ENCODE measurements at regions not wholly inside any gene's neighbourhood (a gene's known extent, or its start where the extent isn't known, plus 50 kb on each side); places are given as distances from the start of the nearest gene placed in this dataset.

- TF ChIP-seq, protein P1, sequence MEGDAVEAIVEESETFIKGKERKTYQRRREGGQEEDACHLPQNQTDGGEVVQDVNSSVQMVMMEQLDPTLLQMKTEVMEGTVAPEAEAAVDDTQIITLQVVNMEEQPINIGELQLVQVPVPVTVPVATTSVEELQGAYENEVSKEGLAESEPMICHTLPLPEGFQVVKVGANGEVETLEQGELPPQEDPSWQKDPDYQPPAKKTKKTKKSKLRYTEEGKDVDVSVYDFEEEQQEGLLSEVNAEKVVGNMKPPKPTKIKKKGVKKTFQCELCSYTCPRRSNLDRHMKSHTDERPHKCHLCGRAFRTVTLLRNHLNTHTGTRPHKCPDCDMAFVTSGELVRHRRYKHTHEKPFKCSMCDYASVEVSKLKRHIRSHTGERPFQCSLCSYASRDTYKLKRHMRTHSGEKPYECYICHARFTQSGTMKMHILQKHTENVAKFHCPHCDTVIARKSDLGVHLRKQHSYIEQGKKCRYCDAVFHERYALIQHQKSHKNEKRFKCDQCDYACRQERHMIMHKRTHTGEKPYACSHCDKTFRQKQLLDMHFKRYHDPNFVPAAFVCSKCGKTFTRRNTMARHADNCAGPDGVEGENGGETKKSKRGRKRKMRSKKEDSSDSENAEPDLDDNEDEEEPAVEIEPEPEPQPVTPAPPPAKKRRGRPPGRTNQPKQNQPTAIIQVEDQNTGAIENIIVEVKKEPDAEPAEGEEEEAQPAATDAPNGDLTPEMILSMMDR (IDR thresholded peaks at IDR 0.05; ENCODE audit: control insufficient read depth, extremely low read depth, insufficient read depth) = no peak
- H3K4me3 ChIP-seq (ENCODE audit: low read depth, low read length) = no peak overlapping the region
- no peak for DNase-seq (ENCODE audit: low read depth)
Measured at GRCh38 chr20:50265245-50265946, 74.8 kb downstream of the CEBPB start.

DNA sequence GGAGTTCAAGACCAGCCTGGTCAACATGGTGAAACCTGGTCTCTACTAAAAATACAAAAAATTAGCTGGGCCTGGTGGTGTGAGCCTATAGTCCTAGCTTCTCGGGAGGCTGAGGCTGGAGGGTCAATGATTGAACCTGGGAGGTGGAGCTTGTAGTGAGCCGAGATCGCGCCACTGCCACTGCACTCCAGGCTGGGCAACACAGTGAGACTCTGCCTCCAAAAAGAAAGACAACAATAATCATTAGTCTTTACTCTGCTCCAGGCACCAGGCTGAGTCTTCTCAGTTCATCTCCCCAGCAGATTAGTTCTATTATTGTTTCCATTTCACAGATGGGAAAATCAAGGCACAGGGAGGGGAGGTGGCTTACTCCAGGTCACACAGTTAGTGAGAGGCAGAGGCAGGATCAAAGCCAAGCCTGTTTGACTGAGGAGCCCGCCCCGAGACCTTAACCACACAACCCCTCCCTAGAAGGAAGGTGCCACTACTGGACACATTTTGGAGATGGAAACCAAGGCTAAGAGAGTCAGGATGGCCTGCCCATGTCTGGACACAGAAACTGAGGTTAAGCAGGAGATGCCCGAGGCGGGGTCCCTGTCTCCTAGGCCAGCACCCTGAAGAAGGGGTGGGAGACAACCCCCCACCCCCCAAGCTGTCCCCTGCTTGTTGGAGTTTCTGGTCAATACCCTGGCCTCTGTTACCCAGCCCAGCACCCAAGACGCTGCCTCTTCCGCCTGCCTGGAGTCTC is 75.8 kb downstream of the CEBPB start:
- DNase-seq (ENCODE audit: low read depth) = no peak
- H3K4me3 ChIP-seq (ENCODE audit: low read depth, low read length) = no peak overlapping the region
- TF ChIP-seq, protein P1 (IDR thresholded peaks at IDR 0.05; ENCODE audit: control insufficient read depth, extremely low read depth, insufficient read depth) = no peak

- TF ChIP-seq, protein P1 (IDR thresholded peaks at IDR 0.05; ENCODE audit: control insufficient read depth, extremely low read depth, insufficient read depth) = no peak
- no peak overlapping the region for H3K4me3 ChIP-seq (ENCODE audit: low read depth, low read length)
- DNase-seq (ENCODE audit: low read depth) = no peak
Measured at GRCh38 chr20:50267041-50267865, 76.6 kb downstream of the CEBPB start.

DNA sequence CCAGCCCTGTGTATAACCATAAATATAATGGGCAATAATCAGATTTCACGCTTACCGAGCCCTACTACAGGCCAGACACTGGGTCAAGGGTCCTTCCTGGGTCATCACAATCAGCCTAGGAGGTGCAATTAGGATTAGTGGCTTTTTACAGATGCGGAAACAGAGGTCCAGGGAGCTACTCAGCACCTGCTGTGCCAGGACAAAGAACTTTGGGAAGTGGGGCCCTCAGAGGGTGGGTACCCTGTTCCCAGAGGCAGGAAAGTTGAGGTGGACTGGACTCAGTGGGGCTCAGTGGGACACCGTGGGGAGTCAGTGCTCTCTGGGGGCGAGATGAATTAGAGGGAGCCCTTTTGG is 77.2 kb downstream of the CEBPB start:
- TF ChIP-seq, protein P1 (IDR thresholded peaks at IDR 0.05; ENCODE audit: control insufficient read depth, extremely low read depth, insufficient read depth) = no peak
- DNase-seq (ENCODE audit: low read depth) = no peak
- no peak overlapping the region for H3K4me3 ChIP-seq (ENCODE audit: low read depth, low read length)

GRCh38 chr20:50269091-50270033 is 78.7 kb downstream of the CEBPB start:
- no peak overlapping the region for H3K4me3 ChIP-seq (ENCODE audit: low read depth, low read length)
- TF ChIP-seq, protein P1 (IDR thresholded peaks at IDR 0.05; ENCODE audit: control insufficient read depth, extremely low read depth, insufficient read depth) = no peak

GRCh38 chr20:50270034-50270395 is 79.4 kb downstream of the CEBPB start:
- no peak overlapping the region for H3K4me3 ChIP-seq (ENCODE audit: low read depth, low read length)
- TF ChIP-seq, protein P1 (IDR thresholded peaks at IDR 0.05; ENCODE audit: control insufficient read depth, extremely low read depth, insufficient read depth) = no peak
- DNase-seq (ENCODE audit: low read depth) = no peak

More at GRCh38 chr20:50269091-50270033, 78.7 kb downstream of the CEBPB start:
- no peak for DNase-seq (ENCODE audit: low read depth)

All from LNCaP clone FGC (cell line).